ENCODE measurements at regions not wholly inside any gene's neighbourhood (a gene's known extent, or its start where the extent isn't known, plus 50 kb on each side); places are given as distances from the start of the nearest gene placed in this dataset.

DNA sequence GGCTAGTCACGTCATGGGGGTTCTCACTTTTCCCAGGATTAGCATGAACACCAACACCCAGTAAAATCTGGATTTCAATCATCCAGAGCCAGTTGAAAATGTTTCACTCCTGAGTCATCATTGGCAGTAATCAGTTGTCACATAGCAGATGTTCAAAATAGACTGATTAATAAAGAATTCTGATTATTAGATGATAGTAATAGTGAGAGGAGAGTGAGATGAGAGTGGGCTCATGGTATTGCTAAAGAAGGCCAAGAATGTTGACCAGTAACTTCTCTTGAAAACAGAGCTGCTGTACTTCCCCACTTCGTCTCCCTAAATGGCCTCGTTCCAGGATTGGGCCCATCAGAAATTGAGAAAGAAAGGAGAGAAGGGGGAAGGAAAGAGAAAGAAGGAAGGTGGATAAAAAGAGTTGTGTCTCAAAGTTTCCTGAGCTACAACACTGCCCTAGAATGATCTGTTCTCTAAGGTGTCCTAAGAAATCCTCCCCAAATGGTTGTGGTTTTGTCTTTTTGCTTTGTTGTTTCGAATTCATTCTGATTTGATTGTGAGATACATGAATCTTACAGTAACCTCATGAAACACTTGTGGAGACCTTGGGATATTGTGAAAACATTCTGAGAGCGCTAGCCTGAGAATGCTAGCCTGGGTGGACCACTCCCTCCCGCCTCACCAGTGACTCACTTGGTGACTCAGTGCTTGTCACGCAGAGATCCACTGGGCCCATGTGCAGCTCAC lies 502.2 kb upstream of the JARID2 start:
- no peaks in the 10 kb centered on the region for H3K36me3 ChIP-seq
- H3K4me3 ChIP-seq: no peak overlapping the region
- TF ChIP-seq, protein P1, sequence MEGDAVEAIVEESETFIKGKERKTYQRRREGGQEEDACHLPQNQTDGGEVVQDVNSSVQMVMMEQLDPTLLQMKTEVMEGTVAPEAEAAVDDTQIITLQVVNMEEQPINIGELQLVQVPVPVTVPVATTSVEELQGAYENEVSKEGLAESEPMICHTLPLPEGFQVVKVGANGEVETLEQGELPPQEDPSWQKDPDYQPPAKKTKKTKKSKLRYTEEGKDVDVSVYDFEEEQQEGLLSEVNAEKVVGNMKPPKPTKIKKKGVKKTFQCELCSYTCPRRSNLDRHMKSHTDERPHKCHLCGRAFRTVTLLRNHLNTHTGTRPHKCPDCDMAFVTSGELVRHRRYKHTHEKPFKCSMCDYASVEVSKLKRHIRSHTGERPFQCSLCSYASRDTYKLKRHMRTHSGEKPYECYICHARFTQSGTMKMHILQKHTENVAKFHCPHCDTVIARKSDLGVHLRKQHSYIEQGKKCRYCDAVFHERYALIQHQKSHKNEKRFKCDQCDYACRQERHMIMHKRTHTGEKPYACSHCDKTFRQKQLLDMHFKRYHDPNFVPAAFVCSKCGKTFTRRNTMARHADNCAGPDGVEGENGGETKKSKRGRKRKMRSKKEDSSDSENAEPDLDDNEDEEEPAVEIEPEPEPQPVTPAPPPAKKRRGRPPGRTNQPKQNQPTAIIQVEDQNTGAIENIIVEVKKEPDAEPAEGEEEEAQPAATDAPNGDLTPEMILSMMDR (IDR thresholded peaks at IDR 0.05): no peak
- no peaks in the 10 kb centered on the region for H3K9me3 ChIP-seq
- no peak for DNase-seq (ENCODE audit: low spot score in 2 of 2)
- H3K4me1 ChIP-seq: no peaks in the 10 kb centered on the region
- no peak overlapping the region for H3K27ac ChIP-seq
- H3K27me3 ChIP-seq: no peaks in the 10 kb centered on the region
- intact Hi-C loops (cut with DNase I): no loop called here

DNA sequence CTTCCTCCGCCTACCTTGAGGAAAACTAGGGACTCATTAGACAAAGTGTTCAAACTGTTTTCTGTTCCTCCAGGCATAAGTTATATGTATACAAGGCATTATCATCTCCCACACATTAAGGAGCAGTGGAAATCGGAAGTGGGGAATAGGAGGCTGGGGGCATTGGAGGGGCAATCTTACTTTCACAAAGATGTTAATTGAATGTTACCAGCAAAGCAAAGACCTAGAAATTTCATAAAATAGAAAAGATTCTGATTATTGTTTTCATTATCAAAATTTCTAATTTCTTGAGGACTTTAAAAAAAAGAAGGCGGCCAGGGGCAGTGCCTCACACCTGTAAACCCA lies 501.7 kb upstream of the JARID2 start:
- H3K9me3 ChIP-seq: no peaks in the 10 kb centered on the region
- TF ChIP-seq, protein P1 (IDR thresholded peaks at IDR 0.05): no peak
- no peaks in the 10 kb centered on the region for H3K4me1 ChIP-seq
- intact Hi-C loops (cut with DNase I): no loop called here
- H3K36me3 ChIP-seq: no peaks in the 10 kb centered on the region
- H3K27me3 ChIP-seq: no peaks in the 10 kb centered on the region
- no peak overlapping the region for H3K27ac ChIP-seq
- DNase-seq (ENCODE audit: low spot score in 2 of 2): no peak
- no peak overlapping the region for H3K4me3 ChIP-seq

DNA sequence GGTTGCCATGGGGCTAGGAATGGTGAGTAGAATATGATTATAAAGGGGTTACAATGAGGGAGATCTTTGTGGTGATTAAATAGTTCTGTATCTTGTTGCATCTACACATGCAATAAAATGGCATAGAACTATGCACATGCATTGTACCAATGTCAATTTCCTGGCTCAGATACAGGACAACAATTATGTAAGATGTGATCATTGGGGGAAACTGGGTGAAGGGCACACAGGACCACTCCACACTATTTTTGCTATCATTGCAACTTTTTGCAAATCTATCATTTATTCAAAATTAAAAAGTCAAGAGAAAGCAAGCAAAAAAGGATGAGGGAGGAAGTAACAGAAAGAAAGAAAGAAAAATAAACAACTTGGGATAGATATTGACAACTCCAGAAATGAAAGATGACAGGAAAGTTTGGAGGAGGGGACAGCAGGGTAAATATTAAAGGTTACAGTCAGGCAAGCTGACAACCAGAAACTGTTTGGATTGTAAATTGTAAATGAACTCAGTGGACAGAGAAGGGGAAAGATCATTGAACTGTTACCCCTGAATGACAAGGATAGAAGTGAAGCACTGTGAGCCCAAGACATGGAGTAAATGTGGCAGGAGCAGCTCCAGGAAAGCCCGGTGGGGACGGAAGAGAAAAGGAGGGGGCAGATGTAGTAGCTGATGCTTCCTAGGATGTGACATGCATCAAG lies 499.6 kb upstream of the JARID2 start:
- TF ChIP-seq, protein P1 (IDR thresholded peaks at IDR 0.05): no peak
- intact Hi-C loops (cut with DNase I): no loop called here
- no peak for DNase-seq (ENCODE audit: low spot score in 2 of 2)
- Histone ChIP-seq H3K27me3 (no peaks in the 10 kb centered on the region), H3K4me3 (no peak overlapping the region), H3K36me3 (no peaks in the 10 kb centered on the region), H3K27ac (no peak overlapping the region), H3K9me3 (no peaks in the 10 kb centered on the region), H3K4me1 (no peaks in the 10 kb centered on the region)

DNA sequence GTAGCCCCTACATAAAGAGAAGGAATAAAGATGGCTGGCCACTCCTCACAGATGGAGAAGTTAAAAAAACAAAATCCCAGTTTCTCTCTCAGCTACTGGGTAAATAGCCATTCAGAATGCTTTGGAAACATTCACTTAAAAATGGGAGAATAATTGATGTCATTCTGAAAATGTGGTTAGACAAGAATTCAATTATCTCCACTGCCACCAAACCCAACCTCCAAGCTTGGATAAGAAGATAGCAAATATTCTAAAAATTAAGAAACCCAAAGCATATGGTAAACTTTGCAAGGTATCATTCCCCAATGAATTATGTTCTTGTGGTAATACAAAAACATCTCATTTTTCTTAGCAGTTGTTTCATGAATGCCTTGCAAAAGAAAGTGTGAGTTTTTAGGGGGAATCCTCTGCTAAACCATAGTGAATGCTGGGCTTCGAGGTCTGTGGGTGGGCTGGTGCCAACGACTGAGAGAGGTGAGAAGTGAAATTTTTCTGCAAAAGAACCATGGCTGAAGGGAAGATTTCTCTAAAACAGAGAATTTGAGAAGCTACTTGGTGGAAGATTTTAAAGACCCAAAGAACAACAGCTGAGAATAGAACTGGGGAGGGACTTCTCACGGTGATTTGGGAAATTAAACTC lies 497.9 kb upstream of the JARID2 start:
- TF ChIP-seq, protein P1 (IDR thresholded peaks at IDR 0.05): no peak
- intact Hi-C loops (cut with DNase I): no loop called here

DNA sequence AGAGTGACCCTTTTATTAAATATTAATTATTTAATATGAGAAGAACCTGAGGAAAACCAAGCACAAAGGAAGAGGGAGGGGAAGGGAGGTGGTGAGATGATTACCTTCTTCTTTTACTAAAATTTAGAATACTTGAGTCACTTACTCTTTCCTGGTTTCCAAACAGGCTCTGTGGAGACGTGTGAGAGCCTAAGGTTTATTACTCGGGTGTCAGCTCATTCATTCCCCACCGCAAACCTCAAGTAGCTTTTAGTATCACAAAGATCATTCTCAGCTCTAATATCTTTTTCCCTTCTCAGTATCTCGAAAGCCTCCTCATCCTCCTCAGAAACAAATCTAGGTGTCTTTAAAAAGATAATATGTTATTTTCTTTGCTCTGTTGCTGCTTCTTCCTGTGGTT lies 497.2 kb upstream of the JARID2 start:
- H3K36me3 ChIP-seq: no peaks in the 10 kb centered on the region
- no peaks in the 10 kb centered on the region for H3K9me3 ChIP-seq
- DNase-seq (ENCODE audit: low spot score in 2 of 2): no peak
- intact Hi-C loops (cut with DNase I): no loop called here
- no peak overlapping the region for H3K27ac ChIP-seq
- H3K4me3 ChIP-seq: no peak overlapping the region
- TF ChIP-seq, protein P1 (IDR thresholded peaks at IDR 0.05): no peak
- no peaks in the 10 kb centered on the region for H3K27me3 ChIP-seq
- no peaks in the 10 kb centered on the region for H3K4me1 ChIP-seq

More for the DNA sequence above, 497.9 kb upstream of the JARID2 start:
- Histone ChIP-seq H3K27ac (no peak overlapping the region), H3K4me3 (no peak overlapping the region), H3K36me3 (no peaks in the 10 kb centered on the region), H3K9me3 (no peaks in the 10 kb centered on the region), H3K4me1 (no peaks in the 10 kb centered on the region), H3K27me3 (no peaks in the 10 kb centered on the region)
- DNase-seq (ENCODE audit: low spot score in 2 of 2): no peak
